ENCODE measurements at regions not wholly inside any gene's neighbourhood (a gene's known extent, or its start where the extent isn't known, plus 50 kb on each side); places are given as distances from the start of the nearest gene placed in this dataset.

DNA sequence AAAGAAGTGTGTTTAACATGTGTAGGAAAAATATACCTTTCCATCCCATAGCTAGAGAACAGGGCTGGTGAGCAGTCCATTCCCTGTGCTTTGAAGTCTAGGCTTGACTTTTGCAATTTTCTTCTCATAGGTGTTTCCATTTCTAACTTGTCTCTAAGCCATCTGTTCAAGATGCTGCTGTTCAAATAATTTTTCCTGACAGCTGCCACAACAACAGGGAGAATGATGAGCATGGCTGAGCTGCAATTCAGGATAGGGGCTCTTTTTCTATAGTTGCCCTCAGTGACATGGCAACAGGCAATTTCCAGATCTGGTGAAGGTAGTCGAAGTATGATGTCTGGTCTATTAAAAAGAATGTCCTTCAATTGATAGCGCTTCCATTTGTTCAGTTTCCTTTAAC is 103.0 kb upstream of the HS3ST5 start:
- no peaks in the 10 kb centered on the region for H3K79me1 ChIP-seq (ENCODE audit: low read length)
- no peak overlapping the region for H2BK5ac ChIP-seq (ENCODE audit: low read length)
- H3K79me2 ChIP-seq (ENCODE audit: control insufficient read depth, insufficient read depth, low read length), result no peaks in the 10 kb centered on the region
- H3K27me3 ChIP-seq (ENCODE audit: insufficient read depth, low read length, poor library complexity), result no peaks in the 10 kb centered on the region
- no peaks in the 10 kb centered on the region for H3K36me3 ChIP-seq (ENCODE audit: control insufficient read depth, insufficient read depth, low read length)
- DNase-seq, result no peak
- no peaks in the 10 kb centered on the region for H3K4me1 ChIP-seq (ENCODE audit: control insufficient read depth, low read depth, low read length)
- no peak overlapping the region for H3K4me2 ChIP-seq (ENCODE audit: low read length)
- no peak overlapping the region for H3K23ac ChIP-seq (ENCODE audit: low read length)
- H4K8ac ChIP-seq (ENCODE audit: low read depth, low read length), result no peak overlapping the region
- H4K5ac ChIP-seq (ENCODE audit: low read length), result no peak overlapping the region
- no peak overlapping the region for H3K9ac ChIP-seq (ENCODE audit: low read length)
- H2BK120ac ChIP-seq (ENCODE audit: low read depth, low read length), result no peak overlapping the region
- WGBS (ENCODE audit: extremely low coverage, insufficient coverage, low lambda C conversion rate), result no CpG with 5 or more reads among the region's 2 CpGs
- H2BK15ac ChIP-seq (replicated peaks; ENCODE audit: low read depth), result no peak overlapping the region
- H3K18ac ChIP-seq (ENCODE audit: low read length), result no peak overlapping the region
- no peak overlapping the region for H3K27ac ChIP-seq (ENCODE audit: low read depth, low read length)
- H3K4me3 ChIP-seq (ENCODE audit: low read length), result no peak overlapping the region
- no peak overlapping the region for H2AK5ac ChIP-seq (ENCODE audit: low read length)
- H3K4ac ChIP-seq (ENCODE audit: low read depth, low read length), result no peak overlapping the region
- H3K56ac ChIP-seq (ENCODE audit: low read length), result no peak overlapping the region

DNA sequence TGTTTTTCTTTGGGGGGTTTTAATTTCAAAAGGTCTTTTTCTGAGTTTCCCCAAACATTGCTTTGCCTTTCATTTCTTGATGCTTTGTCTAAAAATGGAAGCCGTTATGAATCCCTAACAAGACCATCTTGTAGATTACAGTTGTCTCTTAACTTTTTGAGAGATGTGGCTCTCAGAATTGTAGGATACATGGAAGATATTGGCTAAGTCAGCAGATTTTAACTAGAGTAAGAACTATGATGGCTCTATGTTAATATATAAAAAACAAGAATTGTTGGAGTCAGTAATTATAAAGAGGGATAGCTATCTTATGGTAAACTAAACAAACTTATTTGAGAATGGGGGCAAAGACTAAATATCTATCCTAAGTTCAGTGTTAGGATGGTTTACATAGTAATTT is 96.6 kb upstream of the HS3ST5 start:
- Histone ChIP-seq H3K4me3 (ENCODE audit: low read length) (no peak overlapping the region), H4K5ac (ENCODE audit: low read length) (no peak overlapping the region), H3K4me2 (ENCODE audit: low read length) (no peak overlapping the region), H3K4ac (ENCODE audit: low read depth, low read length) (no peak overlapping the region), H3K79me1 (ENCODE audit: low read length) (no peaks in the 10 kb centered on the region), H3K36me3 (ENCODE audit: control insufficient read depth, insufficient read depth, low read length) (no peaks in the 10 kb centered on the region), H3K4me1 (ENCODE audit: control insufficient read depth, low read depth, low read length) (no peaks in the 10 kb centered on the region), H3K56ac (ENCODE audit: low read length) (no peak overlapping the region), H3K23ac (ENCODE audit: low read length) (no peak overlapping the region), H2BK15ac (replicated peaks; ENCODE audit: low read depth) (no peak overlapping the region), H2BK120ac (ENCODE audit: low read depth, low read length) (no peak overlapping the region), H2BK5ac (ENCODE audit: low read length) (no peak overlapping the region), H2AK5ac (ENCODE audit: low read length) (no peak overlapping the region), H3K18ac (ENCODE audit: low read length) (no peak overlapping the region), H3K9ac (ENCODE audit: low read length) (no peak overlapping the region), H3K27me3 (ENCODE audit: insufficient read depth, low read length, poor library complexity) (no peaks in the 10 kb centered on the region), H4K8ac (ENCODE audit: low read depth, low read length) (no peak overlapping the region), H3K79me2 (ENCODE audit: control insufficient read depth, insufficient read depth, low read length) (no peaks in the 10 kb centered on the region), H3K27ac (ENCODE audit: low read depth, low read length) (no peak overlapping the region)
- no peak for DNase-seq
- no CpG with 5 or more reads among the region's 1 CpG for WGBS (ENCODE audit: extremely low coverage, insufficient coverage, low lambda C conversion rate)

DNA sequence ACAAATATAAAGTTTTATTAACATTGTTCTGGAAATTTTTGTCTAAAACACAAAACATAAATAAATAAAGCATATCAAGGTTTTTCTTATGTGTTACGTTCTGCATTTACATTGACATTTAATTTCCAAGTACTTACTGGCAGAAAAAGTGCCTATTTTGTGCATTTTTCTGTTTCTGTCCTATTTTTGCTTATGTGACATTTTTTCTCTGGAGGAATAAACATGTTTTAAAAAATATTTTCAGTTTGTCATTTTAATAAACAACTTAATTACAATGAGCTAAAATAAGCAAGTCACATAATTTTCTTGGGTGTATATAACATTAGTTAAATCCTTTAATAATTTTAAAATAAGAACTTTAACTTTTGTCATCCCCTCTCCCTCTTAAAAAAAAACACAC is 94.4 kb upstream of the HS3ST5 start:
- Histone ChIP-seq H3K4ac (ENCODE audit: low read depth, low read length) (no peak overlapping the region), H3K27ac (ENCODE audit: low read depth, low read length) (no peak overlapping the region), H3K23ac (ENCODE audit: low read length) (no peak overlapping the region), H3K36me3 (ENCODE audit: control insufficient read depth, insufficient read depth, low read length) (no peaks in the 10 kb centered on the region), H3K56ac (ENCODE audit: low read length) (no peak overlapping the region), H3K79me1 (ENCODE audit: low read length) (no peaks in the 10 kb centered on the region), H2AK5ac (ENCODE audit: low read length) (no peak overlapping the region), H3K18ac (ENCODE audit: low read length) (no peak overlapping the region), H3K4me2 (ENCODE audit: low read length) (no peak overlapping the region), H3K9ac (ENCODE audit: low read length) (no peak overlapping the region), H3K79me2 (ENCODE audit: control insufficient read depth, insufficient read depth, low read length) (no peaks in the 10 kb centered on the region), H3K4me1 (ENCODE audit: control insufficient read depth, low read depth, low read length) (no peaks in the 10 kb centered on the region), H2BK15ac (replicated peaks; ENCODE audit: low read depth) (no peak overlapping the region), H2BK120ac (ENCODE audit: low read depth, low read length) (no peak overlapping the region), H2BK5ac (ENCODE audit: low read length) (no peak overlapping the region), H3K27me3 (ENCODE audit: insufficient read depth, low read length, poor library complexity) (no peaks in the 10 kb centered on the region), H4K8ac (ENCODE audit: low read depth, low read length) (no peak overlapping the region), H3K4me3 (ENCODE audit: low read length) (no peak overlapping the region), H4K5ac (ENCODE audit: low read length) (no peak overlapping the region)
- DNase-seq, result no peak
- no CpG with 5 or more reads among the region's 1 CpG for WGBS (ENCODE audit: extremely low coverage, insufficient coverage, low lambda C conversion rate)

DNA sequence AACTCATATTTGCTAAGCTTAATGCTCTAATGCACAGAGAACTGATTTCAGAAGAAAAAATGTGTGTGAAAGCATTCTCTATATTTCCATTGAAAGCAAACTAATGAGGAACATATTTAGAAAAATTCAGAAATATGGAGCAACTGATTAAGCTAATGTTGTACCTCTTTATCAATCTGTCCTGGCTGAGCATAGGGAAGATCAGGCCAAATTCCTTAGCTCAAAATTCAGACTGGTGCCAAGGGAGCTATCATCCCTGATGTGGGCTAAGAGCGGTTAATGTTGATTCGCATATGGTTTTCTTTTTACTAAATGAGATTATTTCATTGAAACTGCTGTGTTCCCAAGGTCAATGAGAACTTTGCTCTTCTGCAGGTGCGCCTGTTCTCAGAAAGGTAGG is 93.9 kb upstream of the HS3ST5 start:
- H3K27me3 ChIP-seq (ENCODE audit: insufficient read depth, low read length, poor library complexity), result no peaks in the 10 kb centered on the region

DNA sequence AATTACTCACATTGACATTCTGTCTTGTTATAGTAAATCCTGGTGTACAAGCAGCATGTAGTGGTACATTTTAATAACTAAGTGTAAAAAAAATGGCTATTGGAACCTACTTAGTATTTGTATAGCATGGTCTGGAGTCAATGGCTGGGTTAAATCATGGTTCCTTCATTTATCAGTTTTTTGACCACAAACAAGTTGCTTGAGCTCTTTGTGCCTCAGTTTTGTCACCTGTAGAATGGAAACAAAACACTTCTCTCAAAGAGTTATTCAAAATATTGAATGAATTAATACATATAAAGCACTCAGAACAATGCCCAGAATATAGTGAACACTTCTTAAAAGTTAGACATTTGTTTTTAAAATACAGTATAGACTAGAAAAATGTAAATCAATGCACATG is 93.2 kb upstream of the HS3ST5 start:
- H3K27ac ChIP-seq (ENCODE audit: low read depth, low read length), result no peak overlapping the region
- H3K79me2 ChIP-seq (ENCODE audit: control insufficient read depth, insufficient read depth, low read length), result no peaks in the 10 kb centered on the region
- H2BK5ac ChIP-seq (ENCODE audit: low read length), result no peak overlapping the region
- H3K56ac ChIP-seq (ENCODE audit: low read length), result no peak overlapping the region
- no peaks in the 10 kb centered on the region for H3K79me1 ChIP-seq (ENCODE audit: low read length)
- no peak for DNase-seq
- H3K9ac ChIP-seq (ENCODE audit: low read length), result no peak overlapping the region
- no peaks in the 10 kb centered on the region for H3K36me3 ChIP-seq (ENCODE audit: control insufficient read depth, insufficient read depth, low read length)
- H4K5ac ChIP-seq (ENCODE audit: low read length), result no peak overlapping the region
- no peaks in the 10 kb centered on the region for H3K4me1 ChIP-seq (ENCODE audit: control insufficient read depth, low read depth, low read length)
- H2BK15ac ChIP-seq (replicated peaks; ENCODE audit: low read depth), result no peak overlapping the region
- no peak overlapping the region for H2AK5ac ChIP-seq (ENCODE audit: low read length)
- no peak overlapping the region for H3K4me3 ChIP-seq (ENCODE audit: low read length)
- no peaks in the 10 kb centered on the region for H3K27me3 ChIP-seq (ENCODE audit: insufficient read depth, low read length, poor library complexity)
- H2BK120ac ChIP-seq (ENCODE audit: low read depth, low read length), result no peak overlapping the region
- no peak overlapping the region for H3K23ac ChIP-seq (ENCODE audit: low read length)
- no peak overlapping the region for H3K18ac ChIP-seq (ENCODE audit: low read length)
- H3K4me2 ChIP-seq (ENCODE audit: low read length), result no peak overlapping the region
- no peak overlapping the region for H3K4ac ChIP-seq (ENCODE audit: low read depth, low read length)
- H4K8ac ChIP-seq (ENCODE audit: low read depth, low read length), result no peak overlapping the region

More for the DNA sequence above, 93.9 kb upstream of the HS3ST5 start:
- H3K23ac ChIP-seq (ENCODE audit: low read length), result no peak overlapping the region
- H3K18ac ChIP-seq (ENCODE audit: low read length), result no peak overlapping the region
- no peak overlapping the region for H3K9ac ChIP-seq (ENCODE audit: low read length)
- no peak overlapping the region for H3K27ac ChIP-seq (ENCODE audit: low read depth, low read length)
- H3K4me3 ChIP-seq (ENCODE audit: low read length), result no peak overlapping the region
- no peak overlapping the region for H2BK120ac ChIP-seq (ENCODE audit: low read depth, low read length)
- no peak overlapping the region for H2BK5ac ChIP-seq (ENCODE audit: low read length)
- H3K56ac ChIP-seq (ENCODE audit: low read length), result no peak overlapping the region
- no CpG with 5 or more reads among the region's 3 CpGs for WGBS (ENCODE audit: extremely low coverage, insufficient coverage, low lambda C conversion rate)
- no peak overlapping the region for H2BK15ac ChIP-seq (replicated peaks; ENCODE audit: low read depth)
- no peak overlapping the region for H2AK5ac ChIP-seq (ENCODE audit: low read length)
- H4K8ac ChIP-seq (ENCODE audit: low read depth, low read length), result no peak overlapping the region
- H3K4ac ChIP-seq (ENCODE audit: low read depth, low read length), result no peak overlapping the region
- no peaks in the 10 kb centered on the region for H3K79me2 ChIP-seq (ENCODE audit: control insufficient read depth, insufficient read depth, low read length)
- H3K4me2 ChIP-seq (ENCODE audit: low read length), result no peak overlapping the region
- H3K4me1 ChIP-seq (ENCODE audit: control insufficient read depth, low read depth, low read length), result no peaks in the 10 kb centered on the region
- H3K79me1 ChIP-seq (ENCODE audit: low read length), result no peaks in the 10 kb centered on the region
- no peaks in the 10 kb centered on the region for H3K36me3 ChIP-seq (ENCODE audit: control insufficient read depth, insufficient read depth, low read length)
- DNase-seq, result no peak
- H4K5ac ChIP-seq (ENCODE audit: low read length), result no peak overlapping the region

DNA sequence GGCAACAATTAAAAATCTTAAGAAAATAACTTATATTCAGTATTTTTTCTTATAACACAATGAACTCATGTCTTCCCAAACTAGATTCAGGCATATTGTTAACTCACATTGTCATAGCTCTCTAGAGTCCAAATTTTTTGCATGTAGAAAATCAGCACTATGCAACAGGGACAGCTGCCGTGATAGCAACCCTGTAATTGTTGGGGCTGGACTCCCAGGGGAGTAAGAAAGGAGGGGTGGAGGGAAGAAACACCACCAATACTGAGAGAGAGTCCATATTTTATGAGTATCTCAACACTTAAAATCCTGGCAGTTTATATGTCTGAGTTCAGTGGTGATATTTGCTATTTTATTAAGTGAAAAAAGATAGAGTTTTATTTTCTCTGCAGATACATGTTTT is 89.6 kb upstream of the HS3ST5 start:
- Histone ChIP-seq H3K27me3 (ENCODE audit: insufficient read depth, low read length, poor library complexity) (no peaks in the 10 kb centered on the region), H3K4me2 (ENCODE audit: low read length) (no peak overlapping the region), H3K23ac (ENCODE audit: low read length) (no peak overlapping the region), H3K36me3 (ENCODE audit: control insufficient read depth, insufficient read depth, low read length) (no peaks in the 10 kb centered on the region), H3K79me2 (ENCODE audit: control insufficient read depth, insufficient read depth, low read length) (no peaks in the 10 kb centered on the region), H4K5ac (ENCODE audit: low read length) (no peak overlapping the region), H2BK15ac (replicated peaks; ENCODE audit: low read depth) (no peak overlapping the region), H3K4me1 (ENCODE audit: control insufficient read depth, low read depth, low read length) (peaks cover 2% of the 10 kb centered on the region), H3K9ac (ENCODE audit: low read length) (no peak overlapping the region), H3K79me1 (ENCODE audit: low read length) (no peaks in the 10 kb centered on the region), H3K27ac (ENCODE audit: low read depth, low read length) (no peak overlapping the region), H2BK5ac (ENCODE audit: low read length) (no peak overlapping the region), H4K8ac (ENCODE audit: low read depth, low read length) (no peak overlapping the region), H3K18ac (ENCODE audit: low read length) (no peak overlapping the region), H2AK5ac (ENCODE audit: low read length) (no peak overlapping the region), H3K4ac (ENCODE audit: low read depth, low read length) (no peak overlapping the region), H2BK120ac (ENCODE audit: low read depth, low read length) (no peak overlapping the region), H3K56ac (ENCODE audit: low read length) (no peak overlapping the region), H3K4me3 (ENCODE audit: low read length) (no peak overlapping the region)
- no CpG with 5 or more reads among the region's 1 CpG for WGBS (ENCODE audit: extremely low coverage, insufficient coverage, low lambda C conversion rate)
- DNase-seq, result no peak

Measured in mesendoderm (in vitro differentiated cells).